ENCODE measurements at regions not wholly inside any gene's neighbourhood (a gene's known extent, or its start where the extent isn't known, plus 50 kb on each side); places are given as distances from the start of the nearest gene placed in this dataset.

DNA sequence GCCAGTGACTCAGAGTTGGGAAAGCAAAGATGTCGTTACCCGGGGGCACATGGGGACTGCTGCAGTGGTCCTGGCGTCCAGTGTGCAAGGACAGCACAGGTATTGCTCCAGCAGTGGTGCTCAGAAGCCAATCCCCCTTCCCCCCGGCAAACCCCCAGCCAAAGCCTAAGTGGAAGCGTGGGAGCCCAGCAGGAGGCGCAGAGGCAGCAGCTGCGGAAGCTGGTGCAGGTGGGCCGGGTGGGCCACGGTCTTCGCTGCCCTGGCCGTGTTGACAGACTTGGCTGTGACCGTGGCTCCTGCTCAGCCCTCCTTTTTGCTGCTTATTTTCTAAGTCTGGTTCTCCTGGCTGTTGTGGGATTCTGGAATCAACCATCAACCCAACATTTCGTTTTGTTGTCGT lies 369.8 kb upstream of the ST6GAL2 start:
- TF ChIP-seq, protein P1, sequence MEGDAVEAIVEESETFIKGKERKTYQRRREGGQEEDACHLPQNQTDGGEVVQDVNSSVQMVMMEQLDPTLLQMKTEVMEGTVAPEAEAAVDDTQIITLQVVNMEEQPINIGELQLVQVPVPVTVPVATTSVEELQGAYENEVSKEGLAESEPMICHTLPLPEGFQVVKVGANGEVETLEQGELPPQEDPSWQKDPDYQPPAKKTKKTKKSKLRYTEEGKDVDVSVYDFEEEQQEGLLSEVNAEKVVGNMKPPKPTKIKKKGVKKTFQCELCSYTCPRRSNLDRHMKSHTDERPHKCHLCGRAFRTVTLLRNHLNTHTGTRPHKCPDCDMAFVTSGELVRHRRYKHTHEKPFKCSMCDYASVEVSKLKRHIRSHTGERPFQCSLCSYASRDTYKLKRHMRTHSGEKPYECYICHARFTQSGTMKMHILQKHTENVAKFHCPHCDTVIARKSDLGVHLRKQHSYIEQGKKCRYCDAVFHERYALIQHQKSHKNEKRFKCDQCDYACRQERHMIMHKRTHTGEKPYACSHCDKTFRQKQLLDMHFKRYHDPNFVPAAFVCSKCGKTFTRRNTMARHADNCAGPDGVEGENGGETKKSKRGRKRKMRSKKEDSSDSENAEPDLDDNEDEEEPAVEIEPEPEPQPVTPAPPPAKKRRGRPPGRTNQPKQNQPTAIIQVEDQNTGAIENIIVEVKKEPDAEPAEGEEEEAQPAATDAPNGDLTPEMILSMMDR (IDR thresholded peaks at IDR 0.05; ENCODE audit: low read depth, low read length, poor library complexity, severe bottlenecking), result no peak
- no peak for TF ChIP-seq EZH2phosphoT487 (IDR thresholded peaks at IDR 0.05; ENCODE audit: borderline replicate concordance, low read length)
